ENCODE measurements at regions not wholly inside any gene's neighbourhood (a gene's known extent, or its start where the extent isn't known, plus 50 kb on each side); places are given as distances from the start of the nearest gene placed in this dataset.

GRCh38 chr6:126227833-126228702 lies 111.8 kb upstream of the CENPW start:
- H3K56ac ChIP-seq (ENCODE audit: low read length): no peak overlapping the region
- no peak overlapping the region for H4K8ac ChIP-seq (ENCODE audit: low read depth, low read length)
- H3K79me2 ChIP-seq (ENCODE audit: control insufficient read depth, insufficient read depth, low read length): no peaks in the 10 kb centered on the region
- no peak overlapping the region for H3K4me3 ChIP-seq (ENCODE audit: low read length)
- H3K4me1 ChIP-seq (ENCODE audit: control insufficient read depth, low read depth, low read length): no peaks in the 10 kb centered on the region
- H3K36me3 ChIP-seq (ENCODE audit: control insufficient read depth, insufficient read depth, low read length): no peaks in the 10 kb centered on the region
- no peak overlapping the region for H3K27ac ChIP-seq (ENCODE audit: low read depth, low read length)
- no peak overlapping the region for H4K5ac ChIP-seq (ENCODE audit: low read length)
- H2BK120ac ChIP-seq (ENCODE audit: low read depth, low read length): no peak overlapping the region
- H3K9ac ChIP-seq (ENCODE audit: low read length): no peak overlapping the region
- H2AK5ac ChIP-seq (ENCODE audit: low read length): no peak overlapping the region
- H3K18ac ChIP-seq (ENCODE audit: low read length): no peak overlapping the region
- H2BK15ac ChIP-seq (replicated peaks; ENCODE audit: low read depth): no peak overlapping the region
- peak; percentile 16 for DNase-seq
- no peak overlapping the region for H3K4ac ChIP-seq (ENCODE audit: low read depth, low read length)
- H3K27me3 ChIP-seq (ENCODE audit: insufficient read depth, low read length, poor library complexity): no peaks in the 10 kb centered on the region
- no peak overlapping the region for H2BK5ac ChIP-seq (ENCODE audit: low read length)
- H3K4me2 ChIP-seq (ENCODE audit: low read length): no peak overlapping the region
- no CpG with 5 or more reads among the region's 11 CpGs for whole genome bisulfite sequencing (ENCODE audit: extremely low coverage, insufficient coverage, low lambda C conversion rate)
- H3K79me1 ChIP-seq (ENCODE audit: low read length): no peaks in the 10 kb centered on the region
- H3K23ac ChIP-seq (ENCODE audit: low read length): no peak overlapping the region

GRCh38 chr6:126232671-126233070 lies 107.2 kb upstream of the CENPW start:
- Histone ChIP-seq H2BK5ac (ENCODE audit: low read length) (no peak overlapping the region), H3K27me3 (ENCODE audit: insufficient read depth, low read length, poor library complexity) (no peaks in the 10 kb centered on the region), H3K9ac (ENCODE audit: low read length) (no peak overlapping the region), H3K56ac (ENCODE audit: low read length) (no peak overlapping the region), H4K5ac (ENCODE audit: low read length) (no peak overlapping the region), H3K79me1 (ENCODE audit: low read length) (no peaks in the 10 kb centered on the region), H4K8ac (ENCODE audit: low read depth, low read length) (no peak overlapping the region), H3K79me2 (ENCODE audit: control insufficient read depth, insufficient read depth, low read length) (no peaks in the 10 kb centered on the region), H2AK5ac (ENCODE audit: low read length) (no peak overlapping the region), H3K4me2 (ENCODE audit: low read length) (no peak overlapping the region), H2BK120ac (ENCODE audit: low read depth, low read length) (no peak overlapping the region), H3K4ac (ENCODE audit: low read depth, low read length) (no peak overlapping the region), H2BK15ac (replicated peaks; ENCODE audit: low read depth) (no peak overlapping the region), H3K4me3 (ENCODE audit: low read length) (no peak overlapping the region), H3K23ac (ENCODE audit: low read length) (no peak overlapping the region), H3K4me1 (ENCODE audit: control insufficient read depth, low read depth, low read length) (no peaks in the 10 kb centered on the region), H3K18ac (ENCODE audit: low read length) (no peak overlapping the region), H3K36me3 (ENCODE audit: control insufficient read depth, insufficient read depth, low read length) (no peaks in the 10 kb centered on the region), H3K27ac (ENCODE audit: low read depth, low read length) (no peak overlapping the region)
- no peak for DNase-seq
- no CpG with 5 or more reads among the region's 2 CpGs for WGBS (ENCODE audit: extremely low coverage, insufficient coverage, low lambda C conversion rate)

- no peak overlapping the region for H3K23ac ChIP-seq (ENCODE audit: low read length)
- H3K18ac ChIP-seq (ENCODE audit: low read length): no peak overlapping the region
- no peak overlapping the region for H4K8ac ChIP-seq (ENCODE audit: low read depth, low read length)
- no peak overlapping the region for H3K27ac ChIP-seq (ENCODE audit: low read depth, low read length)
- H4K5ac ChIP-seq (ENCODE audit: low read length): no peak overlapping the region
- no peak overlapping the region for H2BK120ac ChIP-seq (ENCODE audit: low read depth, low read length)
- no peak overlapping the region for H3K9ac ChIP-seq (ENCODE audit: low read length)
- no peaks in the 10 kb centered on the region for H3K79me1 ChIP-seq (ENCODE audit: low read length)
- H2BK15ac ChIP-seq (replicated peaks; ENCODE audit: low read depth): no peak overlapping the region
- H3K4me3 ChIP-seq (ENCODE audit: low read length): no peak overlapping the region
- no peak overlapping the region for H2BK5ac ChIP-seq (ENCODE audit: low read length)
- no peaks in the 10 kb centered on the region for H3K4me1 ChIP-seq (ENCODE audit: control insufficient read depth, low read depth, low read length)
- no peaks in the 10 kb centered on the region for H3K36me3 ChIP-seq (ENCODE audit: control insufficient read depth, insufficient read depth, low read length)
- no peak overlapping the region for H3K56ac ChIP-seq (ENCODE audit: low read length)
- no peak overlapping the region for H3K4me2 ChIP-seq (ENCODE audit: low read length)
- H3K79me2 ChIP-seq (ENCODE audit: control insufficient read depth, insufficient read depth, low read length): no peaks in the 10 kb centered on the region
- no peak overlapping the region for H2AK5ac ChIP-seq (ENCODE audit: low read length)
- no peak for DNase-seq
- H3K27me3 ChIP-seq (ENCODE audit: insufficient read depth, low read length, poor library complexity): no peaks in the 10 kb centered on the region
- WGBS (ENCODE audit: extremely low coverage, insufficient coverage, low lambda C conversion rate): no CpG with 5 or more reads among the region's 1 CpG
- no peak overlapping the region for H3K4ac ChIP-seq (ENCODE audit: low read depth, low read length)
Observed at GRCh38 chr6:126233192-126233591, 106.7 kb upstream of the CENPW start.

GRCh38 chr6:126235363-126235762 lies 104.6 kb upstream of the CENPW start:
- Histone ChIP-seq H3K4me3 (ENCODE audit: low read length) (no peak overlapping the region), H3K27ac (ENCODE audit: low read depth, low read length) (no peak overlapping the region), H4K5ac (ENCODE audit: low read length) (no peak overlapping the region), H3K4me1 (ENCODE audit: control insufficient read depth, low read depth, low read length) (no peaks in the 10 kb centered on the region), H3K4ac (ENCODE audit: low read depth, low read length) (no peak overlapping the region), H2BK120ac (ENCODE audit: low read depth, low read length) (no peak overlapping the region), H3K56ac (ENCODE audit: low read length) (no peak overlapping the region), H3K23ac (ENCODE audit: low read length) (no peak overlapping the region), H4K8ac (ENCODE audit: low read depth, low read length) (no peak overlapping the region), H3K79me1 (ENCODE audit: low read length) (no peaks in the 10 kb centered on the region), H2AK5ac (ENCODE audit: low read length) (no peak overlapping the region), H3K27me3 (ENCODE audit: insufficient read depth, low read length, poor library complexity) (no peaks in the 10 kb centered on the region), H2BK5ac (ENCODE audit: low read length) (no peak overlapping the region), H3K9ac (ENCODE audit: low read length) (no peak overlapping the region), H3K4me2 (ENCODE audit: low read length) (no peak overlapping the region), H3K79me2 (ENCODE audit: control insufficient read depth, insufficient read depth, low read length) (no peaks in the 10 kb centered on the region), H3K18ac (ENCODE audit: low read length) (no peak overlapping the region), H3K36me3 (ENCODE audit: control insufficient read depth, insufficient read depth, low read length) (no peaks in the 10 kb centered on the region), H2BK15ac (replicated peaks; ENCODE audit: low read depth) (no peak overlapping the region)
- WGBS (ENCODE audit: extremely low coverage, insufficient coverage, low lambda C conversion rate): no CpG with 5 or more reads among the region's 1 CpG
- DNase-seq: no peak

- Histone ChIP-seq H3K23ac (ENCODE audit: low read length) (no peak overlapping the region), H2BK5ac (ENCODE audit: low read length) (no peak overlapping the region), H3K9ac (ENCODE audit: low read length) (no peak overlapping the region), H3K79me2 (ENCODE audit: control insufficient read depth, insufficient read depth, low read length) (no peaks in the 10 kb centered on the region), H2BK120ac (ENCODE audit: low read depth, low read length) (no peak overlapping the region), H3K27ac (ENCODE audit: low read depth, low read length) (no peak overlapping the region), H3K4me2 (ENCODE audit: low read length) (no peak overlapping the region), H2AK5ac (ENCODE audit: low read length) (no peak overlapping the region), H3K27me3 (ENCODE audit: insufficient read depth, low read length, poor library complexity) (no peaks in the 10 kb centered on the region), H4K8ac (ENCODE audit: low read depth, low read length) (no peak overlapping the region), H3K79me1 (ENCODE audit: low read length) (no peaks in the 10 kb centered on the region), H3K4me1 (ENCODE audit: control insufficient read depth, low read depth, low read length) (no peaks in the 10 kb centered on the region), H3K4ac (ENCODE audit: low read depth, low read length) (no peak overlapping the region), H2BK15ac (replicated peaks; ENCODE audit: low read depth) (no peak overlapping the region), H3K18ac (ENCODE audit: low read length) (no peak overlapping the region), H4K5ac (ENCODE audit: low read length) (no peak overlapping the region), H3K36me3 (ENCODE audit: control insufficient read depth, insufficient read depth, low read length) (no peaks in the 10 kb centered on the region), H3K56ac (ENCODE audit: low read length) (no peak overlapping the region), H3K4me3 (ENCODE audit: low read length) (no peak overlapping the region)
- DNase-seq: no peak
- WGBS (ENCODE audit: extremely low coverage, insufficient coverage, low lambda C conversion rate): no CpG with 5 or more reads among the region's 1 CpG
Observed at GRCh38 chr6:126245077-126245476, 94.8 kb upstream of the CENPW start.

- Histone ChIP-seq H2BK120ac (ENCODE audit: low read depth, low read length) (no peak overlapping the region), H3K27me3 (ENCODE audit: insufficient read depth, low read length, poor library complexity) (no peaks in the 10 kb centered on the region), H3K23ac (ENCODE audit: low read length) (no peak overlapping the region), H4K8ac (ENCODE audit: low read depth, low read length) (no peak overlapping the region), H2BK15ac (replicated peaks; ENCODE audit: low read depth) (no peak overlapping the region), H3K4me1 (ENCODE audit: control insufficient read depth, low read depth, low read length) (no peaks in the 10 kb centered on the region), H4K5ac (ENCODE audit: low read length) (no peak overlapping the region), H3K9ac (ENCODE audit: low read length) (no peak overlapping the region), H2AK5ac (ENCODE audit: low read length) (no peak overlapping the region), H3K4me2 (ENCODE audit: low read length) (no peak overlapping the region), H2BK5ac (ENCODE audit: low read length) (no peak overlapping the region), H3K27ac (ENCODE audit: low read depth, low read length) (no peak overlapping the region), H3K4ac (ENCODE audit: low read depth, low read length) (no peak overlapping the region), H3K18ac (ENCODE audit: low read length) (no peak overlapping the region), H3K79me1 (ENCODE audit: low read length) (no peaks in the 10 kb centered on the region), H3K79me2 (ENCODE audit: control insufficient read depth, insufficient read depth, low read length) (no peaks in the 10 kb centered on the region), H3K36me3 (ENCODE audit: control insufficient read depth, insufficient read depth, low read length) (no peaks in the 10 kb centered on the region), H3K4me3 (ENCODE audit: low read length) (no peak overlapping the region), H3K56ac (ENCODE audit: low read length) (no peak overlapping the region)
- WGBS (ENCODE audit: extremely low coverage, insufficient coverage, low lambda C conversion rate): no CpG with 5 or more reads among the region's 2 CpGs
- DNase-seq: peak; percentile 52
Observed at GRCh38 chr6:126252154-126252553, 87.8 kb upstream of the CENPW start.

All from mesendoderm (in vitro differentiated cells).